Endodermal cell (in vitro differentiated cells): ENCODE measurements at regions not wholly inside any gene's neighbourhood (a gene's known extent, or its start where the extent isn't known, plus 50 kb on each side); places are given as distances from the start of the nearest gene placed in this dataset.
A peak's percentile ranks its signal among the peaks of the same experiment; 100 is the strongest.

Experiments used
- DNase-seq: peaks from one replicate; pipeline ENCODE4 v3.0.0-alpha.2; 2017
- H3K27ac ChIP-seq: 2 replicates; pipeline ENCODE4 v1.5.1; 2013; ENCODE audit warnings: mild to moderate bottlenecking, low read depth, low read length, moderate library complexity
- H3K27me3 ChIP-seq: 2 replicates; pipeline ENCODE4 v1.6.1; 2013; ENCODE audit warnings: mild to moderate bottlenecking, low read length, moderate library complexity; ENCODE audit not compliant: insufficient read depth, control insufficient read depth, poor library complexity, severe bottlenecking
- H3K36me3 ChIP-seq: 2 replicates; pipeline ENCODE4 v1.7.0; 2013; ENCODE audit warnings: mild to moderate bottlenecking, low read length, moderate library complexity; ENCODE audit not compliant: control insufficient read depth, insufficient read depth
- H3K4me1 ChIP-seq: one replicate; pipeline ENCODE4 v1.7.0; 2013; ENCODE audit warnings: low read length; ENCODE audit not compliant: control insufficient read depth, insufficient read depth
- H3K4me3 ChIP-seq: 2 replicates; pipeline ENCODE4 v1.5.1; 2013; ENCODE audit warnings: mild to moderate bottlenecking, low read length, moderate library complexity
- H3K9ac ChIP-seq: 2 replicates; pipeline ENCODE4 v1.6.1; 2013; ENCODE audit warnings: mild to moderate bottlenecking, low read length, moderate library complexity; ENCODE audit not compliant: poor library complexity, severe bottlenecking; ENCODE audit errors: extremely low read depth
- H3K9me3 ChIP-seq: 2 replicates; pipeline ENCODE4 v1.6.1; 2013; ENCODE audit warnings: mild to moderate bottlenecking, low read length, moderate library complexity; ENCODE audit not compliant: control insufficient read depth
- H3K27ac Mint-ChIP-seq: 2 replicates; pipeline ENCODE4 v1.8.0; 2020; ENCODE audit warnings: mixed read lengths
- H3K27me3 Mint-ChIP-seq: 2 replicates; pipeline ENCODE4 v1.8.0; 2021; ENCODE audit warnings: mild to moderate bottlenecking, mixed read lengths; ENCODE audit not compliant: insufficient read depth
- H3K36me3 Mint-ChIP-seq: 2 replicates; pipeline ENCODE4 v1.8.0; 2020; ENCODE audit warnings: low read depth, mixed read lengths
- H3K4me1 Mint-ChIP-seq: 2 replicates; pipeline ENCODE4 v1.8.0; 2020; ENCODE audit warnings: mixed read lengths
- H3K4me3 Mint-ChIP-seq: 2 replicates; pipeline ENCODE4 v1.8.0; 2020; ENCODE audit warnings: mild to moderate bottlenecking, moderate library complexity, mixed read lengths
- H3K9me3 Mint-ChIP-seq: 2 replicates; pipeline ENCODE4 v1.8.0; 2020; ENCODE audit warnings: mild to moderate bottlenecking, mixed read lengths
- CTCF ChIP-seq: fragments of 200-600 bp; sonication (generic); conservative IDR thresholded peaks from 2 replicates; pipeline ENCODE4 v1.5.0; 2021; ENCODE audit warnings: antibody characterized with exemption, mild to moderate bottlenecking
- WGBS, 2 experiments: methylation state at CpG; one replicate each; pipeline versions ENCODE4 v1.1.5 to v1.1.7; 2013; ENCODE audit warnings: missing lambda C conversion rate in 2 of 2, mixed read lengths in 1 of 2; ENCODE audit not compliant: insufficient coverage in 1 of 2, insufficient read length in 1 of 2; 5-methylcytosine and 5-hydroxymethylcytosine counted together

- no peaks in the 10 kb centered on the region for H3K27me3 Mint-ChIP-seq
- Histone ChIP-seq H3K27ac (no peak overlapping the region), H3K4me3 (no peak overlapping the region), H3K9ac (no peak overlapping the region), H3K9me3 (no peaks in the 10 kb centered on the region), H3K27me3 (no peaks in the 10 kb centered on the region), H3K36me3 (no peaks in the 10 kb centered on the region), H3K4me1 (no peaks in the 10 kb centered on the region)
- no peak for TF ChIP-seq CTCF
- 91% methylated on average over 3 of the region's 3 CpGs; no CpG with 5 or more reads in 1 of the 2 experiments for whole genome bisulfite sequencing, 2 experiments
- H3K4me3 Mint-ChIP-seq, result no peak overlapping the region
- no peak for DNase-seq
- no peak overlapping the region for H3K27ac Mint-ChIP-seq
- peaks cover 6% of the 10 kb centered on the region for H3K4me1 Mint-ChIP-seq
- no peaks in the 10 kb centered on the region for H3K36me3 Mint-ChIP-seq
- H3K9me3 Mint-ChIP-seq, result no peaks in the 10 kb centered on the region
These were observed 882.7 kb upstream of the PCDH10 start for GRCh38 chr4:132266374-132266773.

- no peaks in the 10 kb centered on the region for H3K9me3 Mint-ChIP-seq
- Histone ChIP-seq H3K9me3 (no peaks in the 10 kb centered on the region), H3K27me3 (no peaks in the 10 kb centered on the region), H3K4me3 (no peak overlapping the region), H3K9ac (no peak overlapping the region), H3K4me1 (no peaks in the 10 kb centered on the region), H3K27ac (no peak overlapping the region), H3K36me3 (no peaks in the 10 kb centered on the region)
- no peak for DNase-seq
- no peaks in the 10 kb centered on the region for H3K27me3 Mint-ChIP-seq
- H3K4me1 Mint-ChIP-seq, result peaks cover 6% of the 10 kb centered on the region
- H3K4me3 Mint-ChIP-seq, result no peak overlapping the region
- WGBS, 2 experiments, result 89 to 100% methylated on average over 1 to 2 of the region's 2 CpGs
- H3K36me3 Mint-ChIP-seq, result no peaks in the 10 kb centered on the region
- TF ChIP-seq CTCF, result no peak
- H3K27ac Mint-ChIP-seq, result no peak overlapping the region
These were observed 881.8 kb upstream of the PCDH10 start for GRCh38 chr4:132267321-132267720.

GRCh38 chr4:132269303-132269990, 879.6 kb upstream of the PCDH10 start:
- Mint-ChIP-seq H3K4me1 (peaks cover 6% of the 10 kb centered on the region), H3K36me3 (no peaks in the 10 kb centered on the region), H3K4me3 (no peak overlapping the region), H3K27me3 (no peaks in the 10 kb centered on the region), H3K9me3 (no peaks in the 10 kb centered on the region), H3K27ac (peak overlapping the region; percentile 70)
- DNase-seq, result peak; percentile 67
- Histone ChIP-seq H3K9ac (no peak overlapping the region), H3K27ac (no peak overlapping the region), H3K27me3 (no peaks in the 10 kb centered on the region), H3K4me1 (no peaks in the 10 kb centered on the region), H3K4me3 (peak overlapping the region; percentile 32), H3K9me3 (no peaks in the 10 kb centered on the region), H3K36me3 (no peaks in the 10 kb centered on the region)
- WGBS, 2 experiments, result 91 to 97% methylated on average over 4 to 5 of the region's 5 CpGs
- no peak for TF ChIP-seq CTCF
